Esophagus muscularis mucosa (tissue), 4 donors: ENCODE measurements at regions not wholly inside any gene's neighbourhood (a gene's known extent, or its start where the extent isn't known, plus 50 kb on each side); places are given as distances from the start of the nearest gene placed in this dataset.

ENCODE experiments used
- EP300 ChIP-seq: sonication (generic); formaldehyde crosslinking; IDR thresholded peaks from one replicate; pipeline ENCODE4 v1.6.1; 2017; ENCODE audit warnings: antibody characterized with exemption
- POLR2AphosphoS5 ChIP-seq, 2 donors: sonication (generic); formaldehyde crosslinking; IDR thresholded peaks; one replicate each; pipeline ENCODE4 v1.6.1; 2017; ENCODE audit warnings: antibody characterized with exemption in 2 of 2
- TF ChIP-seq, protein P1 (sequence below), 3 experiments: fragments of 200-600 bp in 2 of 3; fragments of 450-650 bp in 1 of 3; sonication (generic) in 2 of 3; IDR thresholded peaks; one replicate each; pipeline ENCODE4 v1.5.1; 2017 to 2019; ENCODE audit warnings: antibody characterized with exemption in 3 of 3, mild to moderate bottlenecking in 2 of 3, moderate library complexity in 1 of 3

DNA sequence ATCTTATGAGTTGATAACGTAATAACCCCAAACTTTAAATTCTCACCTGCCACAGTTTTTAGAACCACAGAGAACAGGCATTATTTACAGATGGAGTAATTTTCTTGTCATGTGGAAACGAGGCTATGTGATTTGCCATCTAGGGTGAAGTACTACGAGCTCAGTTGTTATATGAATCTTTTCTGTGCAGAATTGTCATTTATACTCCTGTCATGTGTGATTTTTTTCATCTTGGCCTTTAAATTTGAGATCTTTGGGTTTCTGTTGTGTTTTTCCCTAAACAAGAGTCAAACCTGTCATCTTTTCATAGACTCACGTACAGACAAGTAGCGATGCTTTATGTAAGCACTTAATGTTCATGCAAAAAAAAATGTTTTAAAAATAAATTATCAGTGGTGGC is 153.7 kb upstream of the TAC1 start:
- TF ChIP-seq EP300 (no peak), POLR2AphosphoS5 (IDR thresholded peaks at IDR 0.05) (no peak)
- TF ChIP-seq, protein P1, sequence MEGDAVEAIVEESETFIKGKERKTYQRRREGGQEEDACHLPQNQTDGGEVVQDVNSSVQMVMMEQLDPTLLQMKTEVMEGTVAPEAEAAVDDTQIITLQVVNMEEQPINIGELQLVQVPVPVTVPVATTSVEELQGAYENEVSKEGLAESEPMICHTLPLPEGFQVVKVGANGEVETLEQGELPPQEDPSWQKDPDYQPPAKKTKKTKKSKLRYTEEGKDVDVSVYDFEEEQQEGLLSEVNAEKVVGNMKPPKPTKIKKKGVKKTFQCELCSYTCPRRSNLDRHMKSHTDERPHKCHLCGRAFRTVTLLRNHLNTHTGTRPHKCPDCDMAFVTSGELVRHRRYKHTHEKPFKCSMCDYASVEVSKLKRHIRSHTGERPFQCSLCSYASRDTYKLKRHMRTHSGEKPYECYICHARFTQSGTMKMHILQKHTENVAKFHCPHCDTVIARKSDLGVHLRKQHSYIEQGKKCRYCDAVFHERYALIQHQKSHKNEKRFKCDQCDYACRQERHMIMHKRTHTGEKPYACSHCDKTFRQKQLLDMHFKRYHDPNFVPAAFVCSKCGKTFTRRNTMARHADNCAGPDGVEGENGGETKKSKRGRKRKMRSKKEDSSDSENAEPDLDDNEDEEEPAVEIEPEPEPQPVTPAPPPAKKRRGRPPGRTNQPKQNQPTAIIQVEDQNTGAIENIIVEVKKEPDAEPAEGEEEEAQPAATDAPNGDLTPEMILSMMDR (IDR thresholded peaks at IDR 0.05): no peak
